Tibial artery (tissue), 4 donors: ENCODE measurements at regions not wholly inside any gene's neighbourhood (a gene's known extent, or its start where the extent isn't known, plus 50 kb on each side); places are given as distances from the start of the nearest gene placed in this dataset.

ENCODE experiments used
- DNase-seq, 2 donors: peaks; one replicate each; pipeline ENCODE4 v3.0.0-alpha.2; 2019
- H3K27ac ChIP-seq, 2 donors: fragments of 200-600 bp; sonication (generic) in 1 of 2; 1 replicate in 1 of 2; 2 replicates in 1 of 2; pipeline ENCODE4 v1.5.1; 2018 to 2019; ENCODE audit warnings: mild to moderate bottlenecking in 1 of 2
- H3K27me3 ChIP-seq, 2 donors: fragments of 200-600 bp; sonication (generic) in 1 of 2; one replicate each; pipeline versions ENCODE4 v1.5.1 to v1.6.0; 2016 to 2019
- H3K36me3 ChIP-seq, 3 donors: fragments of 200-600 bp; sonication (generic) in 2 of 3; one replicate each; pipeline ENCODE4 v1.5.1; 2016 to 2019; ENCODE audit warnings: mild to moderate bottlenecking in 2 of 3
- H3K4me1 ChIP-seq, 4 donors: fragments of 200-600 bp; sonication (generic) in 2 of 4; 1 replicate in 3 of 4; 2 replicates in 1 of 4; pipeline ENCODE4 v1.5.1; 2016 to 2019
- H3K4me3 ChIP-seq, 2 donors: fragments of 200-600 bp; sonication (generic) in 1 of 2; 1 replicate in 1 of 2; 2 replicates in 1 of 2; pipeline ENCODE4 v1.5.1; 2018 to 2019; ENCODE audit warnings: mild to moderate bottlenecking in 2 of 2
- H3K9me3 ChIP-seq, 3 donors: fragments of 200-600 bp; sonication (generic) in 1 of 3; one replicate each; pipeline ENCODE4 v1.5.1; 2016 to 2019
- CTCF ChIP-seq, 2 experiments: fragments of 200-600 bp in 1 of 2; fragments of 450-650 bp in 1 of 2; IDR thresholded peaks; one replicate each; pipeline ENCODE4 v1.5.1; 2017 to 2019; ENCODE audit warnings: antibody characterized with exemption in 2 of 2, mild to moderate bottlenecking in 1 of 2, moderate library complexity in 1 of 2
- intact Hi-C: fragments of 100-400 bp; cut with DNase I; formaldehyde crosslinking; loops from one replicate; pipeline ENCODE4 v1.15.0; 2023; ENCODE audit warnings: low total_unique reads

- Histone ChIP-seq H3K9me3 (no peaks in the 10 kb centered on the region), H3K4me3 (no peak overlapping the region), H3K36me3 (no peaks in the 10 kb centered on the region), H3K27ac (no peak overlapping the region), H3K4me1 (no peaks in the 10 kb centered on the region), H3K27me3 (no peaks in the 10 kb centered on the region)
- no peak for DNase-seq
- intact Hi-C loops, result no loop called here
- no peak for TF ChIP-seq CTCF (IDR thresholded peaks at IDR 0.05)
Measured at GRCh38 chr5:18036531-18036930, 402.3 kb downstream of the TAF11L14 start.

GRCh38 chr5:18037718-18038117 is 403.5 kb downstream of the TAF11L14 start:
- DNase-seq, result no peak
- Histone ChIP-seq H3K27ac (no peak overlapping the region), H3K4me1 (no peaks in the 10 kb centered on the region), H3K27me3 (no peaks in the 10 kb centered on the region), H3K9me3 (no peaks in the 10 kb centered on the region), H3K36me3 (no peaks in the 10 kb centered on the region), H3K4me3 (no peak overlapping the region)
- TF ChIP-seq CTCF (IDR thresholded peaks at IDR 0.05), result no peak
- intact Hi-C loops, result no loop called here

GRCh38 chr5:18043344-18043743 is 409.1 kb downstream of the TAF11L14 start:
- Histone ChIP-seq H3K4me1 (no peaks in the 10 kb centered on the region), H3K9me3 (no peaks in the 10 kb centered on the region), H3K27me3 (no peaks in the 10 kb centered on the region), H3K36me3 (no peaks in the 10 kb centered on the region), H3K27ac (no peak overlapping the region), H3K4me3 (no peak overlapping the region)
- intact Hi-C loops, result no loop called here
- no peak for DNase-seq
- no peak for TF ChIP-seq CTCF (IDR thresholded peaks at IDR 0.05)

GRCh38 chr5:18048449-18048848 is 414.2 kb downstream of the TAF11L14 start:
- TF ChIP-seq CTCF (IDR thresholded peaks at IDR 0.05), result no peak
- intact Hi-C loops, result no loop called here
- no peak for DNase-seq

GRCh38 chr5:18050345-18050744 is 416.1 kb downstream of the TAF11L14 start:
- TF ChIP-seq CTCF (IDR thresholded peaks at IDR 0.05), result no peak

More at GRCh38 chr5:18048449-18048848, 414.2 kb downstream of the TAF11L14 start:
- Histone ChIP-seq H3K36me3 (no peaks in the 10 kb centered on the region), H3K27ac (no peak overlapping the region), H3K4me3 (no peak overlapping the region), H3K9me3 (no peaks in the 10 kb centered on the region), H3K4me1 (no peaks in the 10 kb centered on the region), H3K27me3 (no peaks in the 10 kb centered on the region)

GRCh38 chr5:18050776-18051175 is 416.5 kb downstream of the TAF11L14 start:
- Histone ChIP-seq H3K27me3 (no peaks in the 10 kb centered on the region), H3K4me1 (no peaks in the 10 kb centered on the region), H3K9me3 (no peaks in the 10 kb centered on the region), H3K27ac (no peak overlapping the region), H3K36me3 (no peaks in the 10 kb centered on the region), H3K4me3 (no peak overlapping the region)
- DNase-seq, result no peak
- TF ChIP-seq CTCF (IDR thresholded peaks at IDR 0.05), result no peak
- intact Hi-C loops, result no loop called here

More at GRCh38 chr5:18050345-18050744, 416.1 kb downstream of the TAF11L14 start:
- H3K27me3 ChIP-seq, result no peaks in the 10 kb centered on the region
- no peaks in the 10 kb centered on the region for H3K36me3 ChIP-seq
- H3K9me3 ChIP-seq, result no peaks in the 10 kb centered on the region
- no peak for DNase-seq
- H3K4me3 ChIP-seq, result no peak overlapping the region
- intact Hi-C loops, result no loop called here
- no peaks in the 10 kb centered on the region for H3K4me1 ChIP-seq
- H3K27ac ChIP-seq, result no peak overlapping the region
